ENCODE measurements at regions not wholly inside any gene's neighbourhood (a gene's known extent, or its start where the extent isn't known, plus 50 kb on each side); places are given as distances from the start of the nearest gene placed in this dataset.

DNA sequence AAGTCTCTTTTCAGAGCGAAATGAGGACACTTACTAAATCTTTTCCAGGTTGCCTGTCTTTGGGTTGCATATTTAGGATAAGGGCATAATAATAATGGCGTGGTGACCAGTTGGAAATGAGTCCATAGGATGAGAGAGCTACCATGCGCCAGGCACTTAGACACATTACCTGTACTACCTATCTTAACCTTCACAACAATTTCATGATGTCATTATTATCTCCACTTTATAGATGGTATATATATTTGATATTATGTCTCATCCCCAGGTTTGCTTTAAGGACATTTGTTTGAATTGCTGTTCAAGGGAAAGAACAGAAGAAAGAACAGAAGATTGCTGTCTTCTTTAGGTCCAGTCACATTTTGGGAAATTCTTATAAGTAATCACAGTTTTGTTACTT, 182.0 kb upstream of the STARD13 start:
- no peak for DNase-seq (ENCODE audit: low read depth)

DNA sequence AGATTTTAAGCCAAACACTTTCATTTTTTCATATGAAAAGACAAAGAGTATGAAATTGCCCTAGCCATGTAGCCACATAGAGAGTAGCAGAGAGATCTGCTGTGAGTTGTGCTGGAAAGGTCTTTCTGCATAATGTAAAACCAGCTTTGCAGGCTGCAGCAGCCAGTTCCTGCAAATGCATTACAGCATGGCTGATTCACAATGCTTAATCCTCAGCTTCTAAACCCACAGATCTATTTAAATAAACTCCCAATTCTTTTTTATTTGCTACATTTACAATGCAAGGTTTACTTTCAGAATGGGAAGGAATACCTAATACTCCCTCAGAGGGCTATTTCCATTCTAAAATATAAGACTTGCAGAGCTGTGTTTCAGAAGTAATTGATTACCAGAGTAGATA, 185.6 kb upstream of the STARD13 start:
- no peak for DNase-seq (ENCODE audit: low read depth)

DNA sequence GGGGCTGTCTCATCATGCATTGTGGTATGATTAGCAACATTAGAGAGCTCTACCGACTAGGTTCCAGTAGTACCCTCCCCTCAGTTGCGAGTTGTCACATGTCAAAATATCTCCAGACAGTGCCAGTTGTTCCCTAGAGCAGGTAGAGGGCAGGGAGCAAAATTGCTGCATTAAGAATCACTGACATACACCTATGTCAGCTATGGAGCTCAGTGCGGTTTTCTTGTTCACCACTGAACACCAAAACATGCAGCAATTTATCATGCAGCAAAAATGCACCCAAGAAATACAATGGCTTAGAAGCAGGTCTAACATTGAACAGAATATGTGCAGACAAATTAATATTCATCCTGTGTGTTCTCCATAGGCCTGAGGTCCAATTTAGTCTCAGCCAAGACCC, 186.9 kb upstream of the STARD13 start:
- no peak for DNase-seq (ENCODE audit: low read depth)

DNA sequence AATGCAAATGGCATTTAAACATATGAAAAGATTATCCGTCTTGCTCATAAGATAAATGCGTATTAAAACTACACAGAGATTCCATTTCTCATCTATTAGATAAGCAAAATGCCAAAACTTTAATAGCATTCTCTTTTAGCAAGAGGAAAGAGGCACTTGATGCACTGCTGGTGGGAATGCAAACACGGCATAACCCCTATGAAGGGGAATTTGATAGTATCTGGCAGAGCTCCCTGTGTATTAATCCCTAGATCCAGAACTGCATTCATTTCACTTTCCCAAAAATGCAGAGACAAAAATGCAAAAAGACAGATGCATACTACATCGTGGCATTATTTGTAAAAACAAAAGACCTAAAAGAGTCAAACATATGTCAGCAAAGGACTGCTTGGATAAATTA, 193.6 kb upstream of the STARD13 start:
- DNase-seq (ENCODE audit: low read depth), result no peak

DNA sequence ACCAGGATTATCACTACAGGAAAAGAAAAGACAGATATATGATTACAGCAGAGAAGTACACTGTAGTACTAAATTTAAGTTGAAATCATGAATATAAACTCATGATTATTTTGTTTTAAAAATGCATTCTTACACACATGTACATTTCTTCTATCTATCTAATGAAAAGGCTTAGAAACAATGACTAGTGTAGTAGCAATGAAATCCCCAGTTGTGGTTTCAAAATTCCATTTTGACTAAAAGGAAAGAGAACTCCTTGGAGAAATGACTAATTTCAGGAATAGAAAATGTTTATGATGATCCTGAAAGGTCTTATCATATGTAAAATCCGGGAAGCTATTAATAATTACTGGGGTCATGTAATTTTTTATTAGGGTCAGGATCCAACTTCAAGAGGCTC, 195.0 kb upstream of the STARD13 start:
- DNase-seq (ENCODE audit: low read depth), result no peak

DNA sequence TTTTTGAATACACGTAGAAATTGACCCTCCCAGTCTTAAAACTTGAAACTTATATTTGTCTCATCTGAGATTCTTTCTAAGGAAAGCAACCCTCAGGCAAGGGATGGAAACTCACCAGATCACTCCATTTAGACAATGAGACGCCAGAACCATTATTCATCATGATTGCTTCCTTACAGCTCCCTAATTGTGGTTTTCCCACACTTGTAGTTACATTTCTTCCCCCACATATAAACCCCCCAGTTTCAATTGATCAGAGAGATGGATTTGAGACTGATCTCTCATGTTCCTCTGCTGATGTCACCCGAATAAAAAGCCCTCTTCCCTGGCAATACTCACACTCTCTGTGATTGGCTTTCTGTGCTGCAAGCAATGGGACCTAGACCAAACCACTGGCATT, 197.9 kb upstream of the STARD13 start:
- DNase-seq (ENCODE audit: low read depth), result no peak

DNA sequence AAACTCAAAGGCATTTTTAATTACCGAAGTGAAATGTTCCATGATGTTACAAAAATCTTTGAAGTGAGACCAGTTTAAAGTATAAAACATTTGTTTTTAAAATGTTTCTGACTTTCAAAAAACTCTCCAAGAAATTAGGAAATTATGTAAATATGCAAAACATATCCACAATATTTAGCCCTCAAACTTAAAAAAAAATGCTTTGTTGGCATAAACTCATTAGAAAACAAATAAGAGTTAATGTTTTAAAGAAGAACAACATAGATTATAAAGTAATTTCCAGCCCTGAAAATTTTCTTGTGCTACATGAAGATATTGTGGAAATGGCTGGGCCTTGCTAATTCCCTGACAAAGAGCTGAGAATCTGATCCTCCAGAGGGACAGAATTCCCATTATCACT, 199.7 kb upstream of the STARD13 start:
- no peak for DNase-seq (ENCODE audit: low read depth)

DNA sequence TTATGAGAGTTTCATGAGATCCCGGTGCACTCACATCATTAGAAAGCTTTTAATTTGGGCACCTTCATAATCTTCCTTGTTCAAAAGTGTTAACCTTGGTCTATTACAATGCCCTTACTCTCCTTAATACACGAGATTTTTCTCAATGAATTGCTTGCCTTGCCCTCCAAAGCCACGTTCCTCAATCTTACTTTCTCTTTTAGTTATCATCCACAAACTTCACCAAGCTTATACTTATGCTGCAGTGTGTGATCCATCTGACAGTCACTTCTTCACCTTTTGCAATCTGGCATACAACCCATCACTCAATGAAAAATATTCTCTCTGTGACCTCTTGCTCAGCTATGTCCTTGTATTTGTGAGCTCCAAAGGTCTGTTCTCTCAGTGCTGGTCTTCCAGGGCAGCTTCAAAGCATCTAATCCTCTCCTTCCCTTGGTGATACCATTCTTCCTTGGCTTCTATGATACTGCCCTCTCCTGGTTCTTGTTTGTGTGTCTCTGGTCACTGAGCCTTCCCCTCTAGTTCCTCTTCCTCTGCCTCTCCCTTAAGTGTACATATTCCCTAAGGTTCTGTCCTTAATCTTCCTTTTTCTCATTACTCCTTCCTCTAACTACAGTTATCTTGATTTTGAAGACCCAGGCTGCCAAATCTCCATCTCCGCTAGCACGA, 202.2 kb upstream of the STARD13 start:
- DNase-seq (ENCODE audit: low read depth), result no peak

DNA sequence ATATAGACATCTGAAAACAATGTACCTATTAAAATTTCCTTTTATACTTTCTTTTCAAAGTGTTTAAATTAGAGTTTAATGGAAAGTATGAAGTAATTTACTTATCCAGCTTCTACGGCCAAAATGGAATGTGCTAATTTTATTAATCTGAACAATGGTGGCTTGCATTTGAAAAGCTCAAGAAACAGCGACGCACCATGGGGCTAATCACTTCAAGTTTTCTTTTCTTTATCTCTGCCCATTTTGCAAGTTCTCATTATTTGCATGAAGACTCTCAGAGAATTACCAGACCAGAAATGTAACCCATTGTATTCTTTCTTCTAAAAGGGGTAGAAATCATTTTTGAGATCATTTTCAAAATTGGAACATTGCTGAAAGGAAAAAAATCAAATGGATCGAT, 204.0 kb upstream of the STARD13 start:
- no peak for DNase-seq (ENCODE audit: low read depth)

DNA sequence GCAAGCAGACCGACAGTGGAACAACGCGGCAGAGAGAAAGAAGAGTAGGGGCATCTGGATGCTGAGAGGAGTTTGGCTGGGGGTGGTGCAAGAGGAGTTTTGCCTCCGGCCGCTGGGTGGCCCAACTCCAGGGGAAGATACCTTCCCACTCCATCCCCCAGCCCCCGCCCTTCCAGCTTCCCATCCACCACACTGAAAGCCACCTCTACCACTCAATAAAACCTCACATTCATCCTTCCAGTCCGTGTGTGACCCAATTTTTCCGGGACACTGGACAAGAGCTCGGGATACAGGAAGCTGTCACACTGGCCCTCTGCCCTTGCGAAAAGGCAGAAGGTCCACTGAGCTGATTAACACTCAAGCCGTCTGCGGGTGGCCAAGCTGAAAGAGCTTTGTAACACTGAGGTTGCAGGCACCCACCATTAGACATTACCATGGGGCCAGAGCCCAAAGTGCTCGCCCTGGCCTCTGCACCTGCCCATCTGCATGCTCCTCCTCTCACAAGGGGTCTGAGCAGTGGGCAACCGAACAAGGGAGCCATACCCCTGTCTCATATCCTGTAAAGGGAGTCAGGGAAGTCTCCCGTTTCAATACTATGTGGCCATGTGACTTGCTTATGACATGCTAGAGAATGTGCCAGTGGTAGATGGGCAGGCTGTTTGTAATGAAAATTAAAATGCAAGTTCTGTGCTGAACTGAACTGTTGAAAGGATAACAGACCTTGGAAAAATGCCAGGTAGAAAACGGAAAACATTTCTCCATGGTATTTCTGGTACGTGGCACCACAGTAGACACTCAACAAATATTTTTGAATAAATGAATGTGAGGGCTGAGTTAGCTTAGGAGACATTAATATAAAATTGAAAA, 205.1 kb upstream of the STARD13 start:
- DNase-seq (ENCODE audit: low read depth), result no peak

DNA sequence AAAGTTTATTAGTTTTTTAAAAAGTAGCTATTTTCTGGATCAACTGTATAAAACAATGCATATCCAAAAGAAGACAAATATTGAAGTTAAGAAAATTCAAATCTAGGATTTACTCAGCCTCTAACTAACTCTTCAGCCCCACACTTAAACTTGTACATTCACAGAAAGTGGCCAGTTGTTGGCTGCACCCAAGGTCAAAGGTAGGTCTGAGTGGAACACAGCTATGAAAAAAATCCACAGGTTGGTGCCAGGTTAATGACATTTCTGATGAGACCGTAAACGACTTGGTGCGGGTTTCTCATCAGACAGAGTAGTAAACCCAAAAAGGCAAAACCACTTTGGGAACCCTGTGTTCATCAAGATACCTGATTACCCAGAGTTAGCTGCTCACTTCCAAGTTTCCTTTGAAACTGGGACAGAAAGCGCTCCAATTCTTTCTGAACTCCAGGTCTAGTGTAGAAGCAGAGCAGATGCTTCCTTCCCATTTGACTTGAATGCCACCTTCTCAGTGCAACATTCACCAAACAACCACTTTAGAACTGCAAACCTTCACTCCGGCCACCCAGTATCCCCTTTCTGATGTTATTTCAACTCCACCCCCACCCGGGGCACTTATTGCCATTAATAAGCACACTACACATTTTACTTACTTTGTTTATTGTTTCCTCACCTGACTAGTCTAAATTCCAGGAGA, 208.3 kb upstream of the STARD13 start:
- DNase-seq (ENCODE audit: low read depth), result no peak

DNA sequence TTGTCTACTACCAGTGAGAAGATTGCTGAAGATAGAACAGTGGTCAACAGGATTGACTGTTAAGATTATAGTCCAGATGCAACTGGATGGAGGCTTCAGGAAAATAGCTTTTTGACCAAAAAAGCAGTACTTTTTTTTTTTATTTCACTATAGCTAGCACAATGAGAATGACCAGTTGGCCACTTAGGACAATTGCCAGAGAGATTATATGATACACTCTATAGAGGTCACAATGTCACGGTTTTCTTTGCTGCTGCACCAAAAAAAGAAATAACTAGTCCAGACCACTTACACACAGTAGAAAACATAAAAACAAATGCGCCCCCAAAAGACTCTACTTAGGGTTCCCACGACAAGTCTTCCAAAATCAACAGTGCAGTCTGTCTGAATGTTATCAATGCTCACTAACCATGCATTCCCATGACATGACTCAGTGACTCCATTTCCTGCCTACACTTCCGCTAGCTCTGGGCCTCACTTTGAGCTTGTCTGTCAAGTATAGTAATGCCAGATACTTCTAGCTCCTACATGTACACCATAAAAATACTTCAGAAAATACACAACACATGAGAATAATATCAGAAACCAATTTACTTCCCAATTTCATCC, 209.1 kb upstream of the STARD13 start:
- no peak for DNase-seq (ENCODE audit: low read depth)

DNA sequence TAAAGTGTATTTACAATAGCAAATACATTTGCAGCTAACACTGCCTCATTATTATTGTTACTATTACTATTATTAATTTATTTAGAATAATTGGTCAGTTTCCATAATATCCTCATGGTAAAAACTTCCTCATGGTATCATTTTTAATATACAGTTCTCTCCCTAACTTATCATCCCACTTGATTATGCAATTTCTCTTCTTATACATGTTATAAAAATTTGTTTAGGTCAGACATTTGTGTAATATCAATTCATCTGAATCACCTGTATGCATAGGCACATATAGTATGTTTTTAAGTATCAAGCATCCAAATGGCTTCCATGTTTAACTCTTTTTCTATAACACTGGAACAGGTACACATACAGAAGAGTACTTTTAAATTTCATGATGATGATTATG, 210.8 kb upstream of the STARD13 start:
- no peak for DNase-seq (ENCODE audit: low read depth)

DNA sequence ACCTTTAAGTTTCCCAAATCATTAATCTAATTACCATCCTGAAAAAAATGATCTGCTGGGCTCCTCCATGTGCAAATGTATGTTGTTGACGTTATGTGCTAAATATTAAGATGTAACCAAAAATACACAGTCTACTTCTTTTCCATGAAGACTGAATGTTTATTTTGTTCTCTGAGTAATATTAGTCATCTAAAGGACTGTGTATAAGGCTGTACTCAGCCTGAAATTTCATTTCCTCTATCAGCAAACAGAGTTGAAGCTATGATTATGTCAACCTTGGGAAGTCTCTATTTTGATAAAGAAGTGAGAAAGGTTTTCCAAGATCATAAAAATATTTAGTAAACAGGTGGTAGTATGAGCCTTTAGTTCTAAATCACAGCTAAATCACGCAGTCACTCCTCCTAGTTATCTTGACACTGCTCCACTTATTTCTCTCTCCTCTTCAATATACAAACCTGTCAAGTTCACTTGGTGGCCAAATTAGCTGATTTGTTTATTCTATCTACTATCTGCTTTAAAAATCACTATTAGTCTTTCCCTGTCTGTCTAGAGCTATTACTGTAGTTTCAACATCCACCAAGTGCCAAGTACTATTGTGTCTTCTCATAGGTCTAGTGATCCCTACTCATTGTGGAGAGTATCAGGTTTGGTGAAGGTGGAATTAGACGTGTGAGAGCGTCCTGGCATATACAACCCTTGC, 211.7 kb upstream of the STARD13 start:
- DNase-seq (ENCODE audit: low read depth), result no peak

DNA sequence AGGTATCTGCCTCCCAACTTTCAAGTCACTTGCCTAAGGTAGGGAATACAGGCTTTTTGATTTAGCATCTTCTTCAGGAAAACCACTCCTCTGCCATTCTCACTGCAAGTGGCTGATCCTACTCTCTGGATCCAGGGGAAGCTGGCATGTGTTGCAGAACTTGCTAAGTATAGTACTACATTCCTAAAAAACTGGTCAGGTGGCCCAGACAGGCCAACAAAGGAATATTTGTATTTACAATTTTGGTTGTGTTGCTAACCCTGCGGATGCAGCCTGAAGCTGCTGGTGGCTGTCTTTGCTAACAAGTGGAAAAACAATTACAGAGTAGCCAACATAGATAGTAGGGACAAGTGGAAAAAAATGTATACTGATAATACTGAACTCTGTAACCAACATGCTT, 222.5 kb upstream of the STARD13 start:
- DNase-seq (ENCODE audit: low read depth), result no peak

DNA sequence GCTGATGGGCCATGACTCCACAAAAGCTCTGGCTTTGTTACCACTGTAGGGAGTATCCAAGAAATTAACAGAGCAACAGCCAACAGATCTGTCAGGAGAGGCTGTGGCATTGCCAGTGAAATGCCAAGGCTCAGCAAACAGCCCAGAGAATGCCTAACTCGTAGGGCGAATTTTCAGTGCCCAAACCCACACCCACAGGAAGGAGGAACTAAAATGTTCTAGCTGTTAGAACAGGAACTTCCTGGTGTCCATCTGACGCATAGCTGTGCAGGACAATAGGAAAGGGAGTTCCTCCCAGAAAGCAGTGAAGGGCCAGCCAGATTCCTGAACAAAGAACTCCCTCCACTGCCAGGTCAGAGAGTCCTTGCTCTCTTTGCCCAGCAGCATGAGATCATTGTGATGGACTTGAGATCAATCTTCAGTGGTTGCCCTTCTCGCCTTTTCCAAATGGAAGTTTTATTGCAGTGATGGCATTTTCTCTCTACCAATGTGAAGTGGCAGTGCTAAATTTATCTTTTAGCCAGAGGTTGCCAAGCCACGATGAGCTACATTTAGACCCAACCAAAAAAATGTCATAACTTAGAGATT, 224.2 kb upstream of the STARD13 start:
- no peak for DNase-seq (ENCODE audit: low read depth)

DNA sequence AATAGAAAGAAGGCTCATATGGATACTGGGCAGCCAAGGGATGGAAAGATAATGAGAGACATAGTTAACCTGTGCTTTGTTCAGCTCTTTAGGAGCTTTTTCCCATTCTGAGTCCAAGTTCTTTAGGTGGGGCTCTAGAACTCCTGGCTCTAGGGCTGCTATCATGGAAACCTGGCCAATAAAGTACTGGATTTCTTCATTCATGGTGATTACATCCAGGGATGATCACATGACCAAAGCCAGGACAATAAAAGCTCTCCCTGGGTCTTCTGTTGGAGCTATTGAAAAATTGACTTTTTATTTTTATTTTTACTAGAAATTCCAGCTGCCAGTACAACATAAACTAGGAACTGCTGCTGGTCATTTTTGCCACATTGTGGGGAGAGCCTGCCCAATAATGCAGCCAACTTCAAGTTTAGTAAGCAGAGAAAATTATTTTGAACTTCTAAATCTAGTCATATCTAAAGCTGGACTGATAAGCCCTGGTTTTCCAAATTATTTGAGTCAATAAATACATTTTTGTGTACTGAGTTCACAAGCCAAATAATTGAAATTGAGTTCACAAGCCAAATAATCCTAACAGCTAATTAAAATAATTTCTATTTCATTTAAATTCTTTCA, 224.9 kb upstream of the STARD13 start:
- DNase-seq (ENCODE audit: low read depth), result no peak

DNA sequence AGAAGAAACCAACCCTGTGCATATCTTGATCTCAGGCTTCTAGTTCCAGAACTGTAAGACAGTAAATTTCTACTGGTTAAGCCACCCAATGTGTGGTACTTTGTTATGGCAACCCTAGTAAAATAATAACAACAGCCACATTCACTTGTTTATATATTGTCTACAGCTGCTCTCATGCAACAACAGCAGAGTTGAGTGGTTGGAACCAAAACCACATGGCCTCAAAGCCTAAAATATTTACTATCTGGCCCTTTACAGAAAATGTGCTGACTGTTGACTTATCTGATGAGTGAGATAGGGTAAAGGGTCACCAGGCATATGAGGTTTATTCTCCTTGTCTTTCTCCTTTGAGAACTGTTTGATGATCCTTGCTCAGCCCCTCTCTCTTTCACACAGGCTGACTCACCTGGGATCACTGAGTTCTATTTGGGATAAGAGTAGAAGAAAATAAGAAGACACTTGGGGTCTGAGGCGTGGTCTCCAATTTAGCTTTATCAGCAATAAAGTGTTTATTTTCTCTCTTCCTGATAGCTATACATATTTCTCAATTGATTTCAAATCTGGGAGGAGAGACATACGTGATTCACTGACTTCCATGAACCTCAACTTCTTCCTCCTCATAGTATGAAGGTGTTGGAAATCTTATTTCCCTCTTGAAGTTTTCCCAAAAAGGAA, 227.5 kb upstream of the STARD13 start:
- DNase-seq (ENCODE audit: low read depth), result no peak

DNA sequence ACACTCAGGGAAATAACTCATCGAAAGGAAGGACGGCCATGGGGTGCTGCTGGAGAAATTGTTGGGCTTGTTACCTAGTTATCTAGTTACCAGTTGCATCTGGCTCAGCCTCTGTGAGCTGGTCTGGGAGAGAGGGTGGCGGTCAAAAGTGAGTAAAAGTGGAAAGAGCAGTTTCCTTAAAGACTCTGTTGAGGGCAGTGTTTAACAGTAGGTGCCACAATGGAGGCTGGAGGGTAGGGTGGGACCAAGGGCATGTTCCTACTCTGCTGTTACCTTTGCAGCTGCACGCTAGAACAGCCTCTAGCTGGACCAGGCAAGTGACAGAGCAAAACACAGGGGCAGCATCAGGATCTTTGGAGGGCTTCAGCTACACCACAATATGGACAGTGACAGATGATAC, 228.8 kb upstream of the STARD13 start:
- DNase-seq (ENCODE audit: low read depth), result no peak

DNA sequence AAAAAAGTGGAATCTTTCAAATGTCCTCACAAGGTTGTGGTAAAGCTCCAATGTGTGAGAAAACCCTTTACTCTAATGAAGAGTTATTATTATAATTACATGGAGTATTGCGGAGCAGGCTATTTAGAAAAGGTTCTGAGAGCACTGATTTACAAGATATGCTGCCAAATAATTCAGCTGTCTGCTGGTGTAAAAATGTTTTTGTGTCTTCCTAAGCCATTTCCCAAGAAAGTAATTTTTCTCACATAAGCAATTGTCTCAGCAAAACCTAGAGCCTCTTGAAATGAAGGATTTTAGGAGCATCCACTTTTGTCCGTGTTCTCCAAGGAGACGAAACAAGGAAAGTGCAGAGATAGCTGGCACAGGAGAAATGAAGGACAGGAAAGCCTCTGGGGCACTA, 229.6 kb upstream of the STARD13 start:
- DNase-seq (ENCODE audit: low read depth), result no peak

DNA sequence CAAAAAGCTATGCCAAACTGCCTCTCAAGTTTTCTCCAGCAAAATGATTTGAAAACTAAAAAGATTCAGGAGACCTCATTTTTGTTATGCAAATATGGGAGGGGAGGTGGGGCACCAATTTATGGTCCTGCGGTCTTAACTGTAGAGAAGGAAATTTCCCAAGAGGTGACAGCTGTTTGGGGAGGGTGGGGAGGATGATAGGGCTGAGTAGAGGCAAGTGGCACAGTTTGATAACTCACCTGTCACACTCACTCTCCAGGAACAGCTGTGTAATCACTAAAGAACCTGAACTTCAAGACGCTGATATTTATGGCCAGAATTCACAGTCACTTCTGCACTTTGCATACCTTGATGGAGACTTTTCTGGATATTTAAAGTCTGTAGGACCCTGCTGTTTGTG, 232.9 kb upstream of the STARD13 start:
- DNase-seq (ENCODE audit: low read depth), result no peak

Data from activated T-helper 9 cell treated with anti-CD3 and anti-CD28 coated beads, Interleukin-2, amount 50 U/mL, for 16 hours (primary cell).